ENCODE measurements at regions not wholly inside any gene's neighbourhood (a gene's known extent, or its start where the extent isn't known, plus 50 kb on each side); places are given as distances from the start of the nearest gene placed in this dataset.
A peak's percentile ranks its signal among the peaks of the same experiment; 100 is the strongest.

DNA sequence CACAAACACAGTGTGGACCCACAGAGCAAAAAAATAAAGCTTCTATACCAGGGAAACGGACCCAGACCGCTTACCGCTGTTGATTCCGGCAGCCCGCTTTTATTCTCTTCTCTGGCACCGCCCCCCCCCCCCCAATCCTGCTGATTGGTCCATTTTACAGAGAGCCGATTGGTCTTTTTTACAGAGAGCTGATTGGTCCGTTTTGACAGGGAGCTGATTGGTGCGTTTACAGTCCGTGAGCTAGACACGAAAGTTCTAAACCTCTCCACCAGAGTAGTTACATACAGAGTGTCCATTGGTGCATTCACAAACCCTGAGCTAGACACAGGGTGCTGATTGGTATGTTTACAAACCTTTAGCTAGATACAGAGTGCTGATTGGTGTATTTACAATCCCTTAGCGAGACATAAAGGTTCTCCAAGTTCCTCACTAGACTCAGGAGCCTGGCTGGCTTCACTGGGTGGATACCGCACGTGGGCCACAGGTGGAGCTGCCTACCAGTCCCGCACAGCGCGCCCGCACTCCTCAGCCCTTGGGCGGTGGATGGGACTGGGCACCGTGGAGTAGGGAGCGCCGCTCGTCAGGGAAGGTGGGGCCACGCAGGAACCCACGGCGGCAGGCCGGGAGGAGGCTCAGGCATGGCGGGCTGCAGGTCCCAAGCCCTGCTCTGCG lies 92.4 kb downstream of the HAPSTR1 start (continued):
- TF ChIP-seq, protein P1, sequence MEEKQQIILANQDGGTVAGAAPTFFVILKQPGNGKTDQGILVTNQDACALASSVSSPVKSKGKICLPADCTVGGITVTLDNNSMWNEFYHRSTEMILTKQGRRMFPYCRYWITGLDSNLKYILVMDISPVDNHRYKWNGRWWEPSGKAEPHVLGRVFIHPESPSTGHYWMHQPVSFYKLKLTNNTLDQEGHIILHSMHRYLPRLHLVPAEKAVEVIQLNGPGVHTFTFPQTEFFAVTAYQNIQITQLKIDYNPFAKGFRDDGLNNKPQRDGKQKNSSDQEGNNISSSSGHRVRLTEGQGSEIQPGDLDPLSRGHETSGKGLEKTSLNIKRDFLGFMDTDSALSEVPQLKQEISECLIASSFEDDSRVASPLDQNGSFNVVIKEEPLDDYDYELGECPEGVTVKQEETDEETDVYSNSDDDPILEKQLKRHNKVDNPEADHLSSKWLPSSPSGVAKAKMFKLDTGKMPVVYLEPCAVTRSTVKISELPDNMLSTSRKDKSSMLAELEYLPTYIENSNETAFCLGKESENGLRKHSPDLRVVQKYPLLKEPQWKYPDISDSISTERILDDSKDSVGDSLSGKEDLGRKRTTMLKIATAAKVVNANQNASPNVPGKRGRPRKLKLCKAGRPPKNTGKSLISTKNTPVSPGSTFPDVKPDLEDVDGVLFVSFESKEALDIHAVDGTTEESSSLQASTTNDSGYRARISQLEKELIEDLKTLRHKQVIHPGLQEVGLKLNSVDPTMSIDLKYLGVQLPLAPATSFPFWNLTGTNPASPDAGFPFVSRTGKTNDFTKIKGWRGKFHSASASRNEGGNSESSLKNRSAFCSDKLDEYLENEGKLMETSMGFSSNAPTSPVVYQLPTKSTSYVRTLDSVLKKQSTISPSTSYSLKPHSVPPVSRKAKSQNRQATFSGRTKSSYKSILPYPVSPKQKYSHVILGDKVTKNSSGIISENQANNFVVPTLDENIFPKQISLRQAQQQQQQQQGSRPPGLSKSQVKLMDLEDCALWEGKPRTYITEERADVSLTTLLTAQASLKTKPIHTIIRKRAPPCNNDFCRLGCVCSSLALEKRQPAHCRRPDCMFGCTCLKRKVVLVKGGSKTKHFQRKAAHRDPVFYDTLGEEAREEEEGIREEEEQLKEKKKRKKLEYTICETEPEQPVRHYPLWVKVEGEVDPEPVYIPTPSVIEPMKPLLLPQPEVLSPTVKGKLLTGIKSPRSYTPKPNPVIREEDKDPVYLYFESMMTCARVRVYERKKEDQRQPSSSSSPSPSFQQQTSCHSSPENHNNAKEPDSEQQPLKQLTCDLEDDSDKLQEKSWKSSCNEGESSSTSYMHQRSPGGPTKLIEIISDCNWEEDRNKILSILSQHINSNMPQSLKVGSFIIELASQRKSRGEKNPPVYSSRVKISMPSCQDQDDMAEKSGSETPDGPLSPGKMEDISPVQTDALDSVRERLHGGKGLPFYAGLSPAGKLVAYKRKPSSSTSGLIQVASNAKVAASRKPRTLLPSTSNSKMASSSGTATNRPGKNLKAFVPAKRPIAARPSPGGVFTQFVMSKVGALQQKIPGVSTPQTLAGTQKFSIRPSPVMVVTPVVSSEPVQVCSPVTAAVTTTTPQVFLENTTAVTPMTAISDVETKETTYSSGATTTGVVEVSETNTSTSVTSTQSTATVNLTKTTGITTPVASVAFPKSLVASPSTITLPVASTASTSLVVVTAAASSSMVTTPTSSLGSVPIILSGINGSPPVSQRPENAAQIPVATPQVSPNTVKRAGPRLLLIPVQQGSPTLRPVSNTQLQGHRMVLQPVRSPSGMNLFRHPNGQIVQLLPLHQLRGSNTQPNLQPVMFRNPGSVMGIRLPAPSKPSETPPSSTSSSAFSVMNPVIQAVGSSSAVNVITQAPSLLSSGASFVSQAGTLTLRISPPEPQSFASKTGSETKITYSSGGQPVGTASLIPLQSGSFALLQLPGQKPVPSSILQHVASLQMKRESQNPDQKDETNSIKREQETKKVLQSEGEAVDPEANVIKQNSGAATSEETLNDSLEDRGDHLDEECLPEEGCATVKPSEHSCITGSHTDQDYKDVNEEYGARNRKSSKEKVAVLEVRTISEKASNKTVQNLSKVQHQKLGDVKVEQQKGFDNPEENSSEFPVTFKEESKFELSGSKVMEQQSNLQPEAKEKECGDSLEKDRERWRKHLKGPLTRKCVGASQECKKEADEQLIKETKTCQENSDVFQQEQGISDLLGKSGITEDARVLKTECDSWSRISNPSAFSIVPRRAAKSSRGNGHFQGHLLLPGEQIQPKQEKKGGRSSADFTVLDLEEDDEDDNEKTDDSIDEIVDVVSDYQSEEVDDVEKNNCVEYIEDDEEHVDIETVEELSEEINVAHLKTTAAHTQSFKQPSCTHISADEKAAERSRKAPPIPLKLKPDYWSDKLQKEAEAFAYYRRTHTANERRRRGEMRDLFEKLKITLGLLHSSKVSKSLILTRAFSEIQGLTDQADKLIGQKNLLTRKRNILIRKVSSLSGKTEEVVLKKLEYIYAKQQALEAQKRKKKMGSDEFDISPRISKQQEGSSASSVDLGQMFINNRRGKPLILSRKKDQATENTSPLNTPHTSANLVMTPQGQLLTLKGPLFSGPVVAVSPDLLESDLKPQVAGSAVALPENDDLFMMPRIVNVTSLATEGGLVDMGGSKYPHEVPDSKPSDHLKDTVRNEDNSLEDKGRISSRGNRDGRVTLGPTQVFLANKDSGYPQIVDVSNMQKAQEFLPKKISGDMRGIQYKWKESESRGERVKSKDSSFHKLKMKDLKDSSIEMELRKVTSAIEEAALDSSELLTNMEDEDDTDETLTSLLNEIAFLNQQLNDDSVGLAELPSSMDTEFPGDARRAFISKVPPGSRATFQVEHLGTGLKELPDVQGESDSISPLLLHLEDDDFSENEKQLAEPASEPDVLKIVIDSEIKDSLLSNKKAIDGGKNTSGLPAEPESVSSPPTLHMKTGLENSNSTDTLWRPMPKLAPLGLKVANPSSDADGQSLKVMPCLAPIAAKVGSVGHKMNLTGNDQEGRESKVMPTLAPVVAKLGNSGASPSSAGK (IDR thresholded peaks at IDR 0.05) = 0 out of 2 replicates have a peak, but pooled peaks have one; percentile 20
- no peak for TF ChIP-seq PYGO2 (tag; IDR thresholded peaks at IDR 0.05)
- no peak for TF ChIP-seq ZNF174 (CRISPR knock-in tag; IDR thresholded peaks at IDR 0.05)
- TF ChIP-seq KLF10 (CRISPR knock-in tag; IDR thresholded peaks at IDR 0.05) = no peak
- TF ChIP-seq ZNF561 (CRISPR knock-in tag; conservative IDR thresholded peaks at IDR 0.05) = no peak
- TF ChIP-seq HMG20A (CRISPR knock-in tag; conservative IDR thresholded peaks at IDR 0.05) = no peak
- no peak for TF ChIP-seq MCM3 (IDR thresholded peaks at IDR 0.05)
- TF ChIP-seq EZH2 (IDR thresholded peaks at IDR 0.05; ENCODE audit: borderline replicate concordance, low read depth, low read length) = no peak
- TF ChIP-seq, protein P2, sequence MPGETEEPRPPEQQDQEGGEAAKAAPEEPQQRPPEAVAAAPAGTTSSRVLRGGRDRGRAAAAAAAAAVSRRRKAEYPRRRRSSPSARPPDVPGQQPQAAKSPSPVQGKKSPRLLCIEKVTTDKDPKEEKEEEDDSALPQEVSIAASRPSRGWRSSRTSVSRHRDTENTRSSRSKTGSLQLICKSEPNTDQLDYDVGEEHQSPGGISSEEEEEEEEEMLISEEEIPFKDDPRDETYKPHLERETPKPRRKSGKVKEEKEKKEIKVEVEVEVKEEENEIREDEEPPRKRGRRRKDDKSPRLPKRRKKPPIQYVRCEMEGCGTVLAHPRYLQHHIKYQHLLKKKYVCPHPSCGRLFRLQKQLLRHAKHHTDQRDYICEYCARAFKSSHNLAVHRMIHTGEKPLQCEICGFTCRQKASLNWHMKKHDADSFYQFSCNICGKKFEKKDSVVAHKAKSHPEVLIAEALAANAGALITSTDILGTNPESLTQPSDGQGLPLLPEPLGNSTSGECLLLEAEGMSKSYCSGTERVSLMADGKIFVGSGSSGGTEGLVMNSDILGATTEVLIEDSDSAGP (CRISPR knock-in tag; IDR thresholded peaks at IDR 0.05) = no peak
- TF ChIP-seq HNRNPK (IDR thresholded peaks at IDR 0.05; ENCODE audit: low read depth, low read length, poor library complexity, severe bottlenecking) = no peak
- no peak for TF ChIP-seq PRPF4 (IDR thresholded peaks at IDR 0.05; ENCODE audit: insufficient read depth, low read depth, low read length, poor library complexity, severe bottlenecking)
- peak; percentile 72 for TF ChIP-seq NFYB (IDR thresholded peaks at IDR 0.05; ENCODE audit: extremely low read depth, insufficient read length)
- TF ChIP-seq KAT7 (CRISPR knock-in tag; IDR thresholded peaks at IDR 0.05; ENCODE audit: borderline replicate concordance) = no peak
- TF ChIP-seq, protein P3, sequence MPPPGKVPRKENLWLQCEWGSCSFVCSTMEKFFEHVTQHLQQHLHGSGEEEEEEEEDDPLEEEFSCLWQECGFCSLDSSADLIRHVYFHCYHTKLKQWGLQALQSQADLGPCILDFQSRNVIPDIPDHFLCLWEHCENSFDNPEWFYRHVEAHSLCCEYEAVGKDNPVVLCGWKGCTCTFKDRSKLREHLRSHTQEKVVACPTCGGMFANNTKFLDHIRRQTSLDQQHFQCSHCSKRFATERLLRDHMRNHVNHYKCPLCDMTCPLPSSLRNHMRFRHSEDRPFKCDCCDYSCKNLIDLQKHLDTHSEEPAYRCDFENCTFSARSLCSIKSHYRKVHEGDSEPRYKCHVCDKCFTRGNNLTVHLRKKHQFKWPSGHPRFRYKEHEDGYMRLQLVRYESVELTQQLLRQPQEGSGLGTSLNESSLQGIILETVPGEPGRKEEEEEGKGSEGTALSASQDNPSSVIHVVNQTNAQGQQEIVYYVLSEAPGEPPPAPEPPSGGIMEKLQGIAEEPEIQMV (tag; conservative IDR thresholded peaks at IDR 0.05; ENCODE audit: low read depth) = no peak
